HT-29 (cell line): ENCODE measurements at regions not wholly inside any gene's neighbourhood (a gene's known extent, or its start where the extent isn't known, plus 50 kb on each side); places are given as distances from the start of the nearest gene placed in this dataset.
A peak's percentile ranks its signal among the peaks of the same experiment; 100 is the strongest.
"Not testable (repeated sequence)": the region's sequence is repeated elsewhere in the genome, so short reads cannot be mapped to it uniquely, and the experiment has no call there.

Experiments
- DNase-seq: peaks from one replicate; pipeline ENCODE4 v3.0.0-alpha.2; 2015; ENCODE audit warnings: low spot score

DNA sequence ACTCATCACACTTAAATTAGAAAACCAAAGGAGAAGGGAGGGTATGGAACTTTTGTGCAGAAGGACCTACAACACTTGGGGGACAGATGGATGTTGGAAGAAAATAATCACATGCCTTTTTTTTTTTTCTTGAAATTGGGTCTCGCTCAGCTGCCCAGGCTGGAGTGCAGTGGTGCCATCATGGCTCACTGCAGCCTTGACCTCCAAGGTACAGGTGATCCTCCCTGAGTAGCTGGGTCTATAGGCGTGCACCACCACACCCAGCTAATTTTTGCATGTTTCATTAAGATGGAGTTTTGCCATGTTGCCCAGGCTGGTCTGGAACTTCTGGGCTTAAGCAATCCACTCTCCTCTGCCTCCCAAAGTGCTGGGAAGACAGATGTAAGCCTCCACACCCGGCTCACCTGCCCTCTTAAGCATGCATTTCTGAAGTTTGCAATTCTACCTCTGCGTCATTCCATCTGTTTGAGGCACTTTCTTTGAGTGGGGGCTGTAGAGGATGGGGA is 370.8 kb upstream of the JARID2 start:
- DNase-seq: no peak

DNA sequence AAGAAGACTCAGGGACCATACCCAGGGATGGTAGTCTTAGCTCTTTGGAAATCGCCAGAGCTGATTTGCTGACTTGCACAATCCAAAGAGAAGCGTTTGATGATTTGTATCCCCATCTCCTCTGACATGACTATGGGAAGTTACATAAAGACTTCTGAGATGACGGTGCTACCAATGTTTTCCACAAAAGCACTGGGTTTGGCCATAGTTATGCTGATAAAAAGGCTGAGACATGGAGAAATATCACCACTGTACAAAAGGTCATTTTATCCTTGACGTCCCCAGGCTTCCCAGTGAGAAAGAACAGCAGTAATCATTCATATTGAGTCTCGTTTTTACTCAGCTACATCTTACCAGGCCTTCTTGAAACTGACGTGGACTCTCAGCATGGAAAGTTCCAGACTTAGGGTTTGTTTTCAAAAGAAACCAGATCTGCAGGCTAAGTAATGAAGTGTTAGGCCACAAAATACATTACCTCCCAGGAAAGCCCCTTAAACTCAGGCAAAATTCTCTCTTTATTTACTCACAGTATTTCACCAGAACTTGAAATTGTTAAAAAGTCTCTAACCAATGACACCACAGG is 370.3 kb upstream of the JARID2 start:
- no peak for DNase-seq

DNA sequence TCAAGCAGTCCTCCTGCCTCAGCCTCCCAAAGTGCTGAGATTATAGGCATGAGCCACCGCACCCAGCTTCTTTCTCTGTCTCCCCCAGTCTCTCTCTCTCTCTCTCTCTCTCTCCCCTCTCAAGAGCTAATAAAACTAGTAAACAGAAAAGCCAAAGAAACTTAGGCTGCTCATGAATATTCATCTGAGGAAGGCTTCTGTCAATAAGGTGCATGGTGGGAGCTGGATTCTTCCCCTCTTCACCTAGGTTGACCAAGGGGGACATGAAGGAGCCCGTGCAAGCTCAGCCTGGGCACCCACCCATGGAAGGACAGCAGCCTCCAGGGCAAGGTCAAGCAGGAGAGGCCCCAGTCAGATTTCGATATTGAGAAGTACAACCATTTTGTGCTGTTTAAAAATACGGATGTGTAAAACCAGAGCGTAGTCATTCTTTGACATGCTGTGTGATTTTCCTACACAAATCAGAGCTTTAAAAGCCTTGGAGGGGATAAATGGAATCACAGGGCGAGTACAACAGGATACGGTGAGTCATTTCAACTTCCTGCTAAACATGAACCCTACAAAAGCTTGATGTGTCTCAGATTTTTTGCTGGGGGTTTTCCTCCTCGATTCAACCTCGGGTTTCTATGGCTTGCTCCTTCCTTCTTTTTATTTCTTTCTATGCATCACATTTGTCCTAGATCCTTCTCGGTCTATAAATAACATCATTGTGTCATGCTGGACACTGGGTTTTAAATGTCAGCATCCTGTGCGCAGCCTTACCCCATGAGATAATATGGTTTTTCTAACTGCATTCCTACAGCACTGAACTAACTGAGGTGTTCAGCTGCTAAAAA is 368.9 kb upstream of the JARID2 start:
- DNase-seq: no peak

DNA sequence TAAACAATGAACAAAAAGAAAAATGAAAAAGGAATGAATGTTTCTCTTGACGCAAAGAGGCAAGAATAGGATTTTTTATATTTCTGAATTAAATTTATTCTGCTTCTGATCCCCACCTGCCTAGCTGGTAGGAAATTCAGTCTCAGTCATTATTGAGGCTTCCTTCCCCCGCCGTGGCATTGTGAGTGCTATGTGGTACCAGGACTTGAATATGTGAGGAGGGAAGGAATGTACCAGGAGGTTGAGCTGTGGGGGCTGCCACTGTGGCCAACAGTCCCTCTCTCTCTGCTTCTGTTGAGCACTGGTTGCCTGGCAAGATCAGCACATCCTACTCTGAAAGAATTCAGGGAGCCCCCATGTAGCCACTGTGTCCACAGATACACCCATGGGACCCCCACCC is 368.1 kb upstream of the JARID2 start:
- DNase-seq: no peak

DNA sequence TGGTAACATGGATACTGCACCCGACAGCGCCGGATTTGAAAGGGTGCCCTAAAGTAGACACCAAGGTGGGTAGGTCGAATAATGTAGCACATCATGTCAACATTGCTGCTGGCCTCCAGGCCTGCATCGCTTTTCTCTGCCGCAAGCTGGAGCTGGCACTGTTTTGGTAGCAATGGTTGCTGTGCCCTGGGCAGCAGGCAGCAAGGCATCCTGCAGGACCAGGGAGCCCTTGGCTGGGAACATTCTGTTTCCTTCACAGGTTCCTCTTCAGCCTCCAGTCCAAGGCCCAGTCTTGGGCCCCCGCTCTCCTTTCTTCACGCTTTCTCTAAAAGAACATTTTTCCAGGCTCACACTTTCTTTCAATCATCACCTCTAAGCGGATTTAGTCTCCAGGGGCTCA is 365.8 kb upstream of the JARID2 start:
- no peak for DNase-seq

DNA sequence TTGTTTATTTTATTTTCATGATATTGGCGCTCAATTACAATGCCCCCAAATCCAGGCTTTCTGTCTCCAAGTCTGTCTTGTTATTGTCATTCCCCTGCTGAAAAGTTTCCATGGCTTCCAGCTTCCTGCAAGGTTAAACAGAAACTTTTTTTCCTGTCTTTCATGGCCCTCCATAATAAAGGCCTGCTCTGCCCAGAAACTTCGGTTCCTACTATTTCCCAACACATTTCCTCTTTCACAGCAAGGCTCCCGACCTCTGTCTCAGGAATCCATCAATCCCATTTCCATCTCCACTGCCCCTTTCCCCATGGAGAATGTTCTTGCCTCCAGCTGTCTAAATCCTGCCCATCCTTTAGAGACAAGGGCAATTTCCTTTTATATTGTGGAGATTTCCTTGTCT is 365.2 kb upstream of the JARID2 start:
- no peak for DNase-seq

DNA sequence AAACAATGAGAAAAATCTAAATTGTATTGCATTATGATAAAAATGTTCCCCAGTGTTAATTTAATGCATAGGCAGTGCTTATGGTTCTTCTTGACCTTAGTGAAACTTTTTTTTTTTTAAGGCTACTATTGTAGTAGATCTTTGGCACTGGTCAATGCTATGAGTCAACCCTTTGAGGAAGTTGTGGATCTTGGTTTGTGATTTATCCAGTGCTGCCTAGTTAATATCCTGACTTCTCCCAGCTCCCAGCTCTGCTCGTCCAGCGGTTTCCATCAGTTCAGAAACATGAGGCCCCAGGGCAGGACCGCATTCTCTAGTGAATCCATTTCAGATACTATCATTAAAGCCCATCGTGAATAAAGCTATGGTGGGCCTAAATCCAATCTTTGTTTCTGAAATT is 364.5 kb upstream of the JARID2 start:
- DNase-seq: no peak

DNA sequence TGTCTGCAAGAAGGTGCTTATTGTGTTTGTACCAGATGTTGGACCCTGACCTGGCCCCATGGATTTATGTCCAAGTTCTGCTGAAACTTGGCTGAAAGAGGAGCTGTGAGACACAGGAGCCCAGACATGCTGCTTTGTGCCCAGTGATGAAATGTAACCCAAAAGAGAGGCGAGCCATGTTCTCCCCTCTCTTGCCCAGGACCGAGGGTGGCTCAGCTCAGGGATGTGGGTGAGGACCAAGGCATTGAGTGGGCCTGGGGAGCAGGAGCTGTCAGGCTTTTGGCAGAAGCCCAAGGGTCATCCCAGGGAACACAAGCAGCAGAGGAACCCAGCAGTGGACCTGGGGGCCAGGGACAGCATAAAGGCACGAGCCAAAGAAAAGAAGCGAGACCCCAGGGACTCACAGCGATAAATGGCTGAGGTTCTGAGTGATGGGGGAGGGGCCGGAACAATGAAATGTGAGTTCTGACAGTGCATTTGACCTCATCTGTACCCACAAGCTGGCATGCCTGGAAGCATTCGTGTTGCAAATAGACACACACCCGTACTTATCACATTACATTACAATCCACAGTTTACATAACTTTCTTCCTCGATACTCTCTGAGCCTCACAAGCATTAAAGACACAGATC is 363.4 kb upstream of the JARID2 start:
- no peak for DNase-seq

DNA sequence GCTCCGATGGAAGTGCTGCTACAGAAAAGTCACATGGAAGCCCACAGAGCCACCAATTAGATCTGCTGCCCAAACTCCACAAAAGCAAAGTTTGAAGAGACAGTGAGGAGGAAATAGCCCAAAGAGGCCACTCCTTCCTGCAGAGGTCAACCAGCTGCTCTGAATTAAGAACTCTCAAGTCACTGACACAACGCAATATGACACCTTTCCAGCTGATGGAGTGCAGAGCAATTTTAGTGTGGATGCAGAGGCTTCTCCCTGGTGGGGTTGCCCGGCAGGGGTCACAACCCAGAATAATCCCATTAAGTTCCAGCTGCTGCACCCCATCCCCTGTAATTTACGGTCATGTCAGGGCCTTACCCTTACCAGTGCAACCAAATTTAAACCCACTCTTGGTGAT is 361.9 kb upstream of the JARID2 start:
- no peak for DNase-seq

DNA sequence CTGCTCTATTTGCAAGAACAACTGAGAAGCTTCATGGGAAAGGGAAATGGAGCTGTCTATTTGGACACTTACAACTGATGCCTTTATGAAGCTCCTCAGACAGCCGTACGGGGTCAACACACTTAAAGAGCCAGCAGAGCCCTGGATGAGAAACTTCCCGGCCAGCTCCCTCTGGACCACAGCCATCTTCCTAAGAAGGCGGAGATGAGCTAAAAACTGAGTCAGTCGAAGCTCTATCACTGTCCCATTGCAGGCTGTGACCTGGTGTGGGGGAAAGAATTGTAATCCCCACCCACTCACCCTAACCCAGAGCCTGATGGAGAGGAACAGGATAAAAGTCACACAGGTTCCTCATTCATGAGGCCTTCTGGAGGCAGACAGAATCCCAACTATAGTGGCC is 360.4 kb upstream of the JARID2 start:
- no peak for DNase-seq

DNA sequence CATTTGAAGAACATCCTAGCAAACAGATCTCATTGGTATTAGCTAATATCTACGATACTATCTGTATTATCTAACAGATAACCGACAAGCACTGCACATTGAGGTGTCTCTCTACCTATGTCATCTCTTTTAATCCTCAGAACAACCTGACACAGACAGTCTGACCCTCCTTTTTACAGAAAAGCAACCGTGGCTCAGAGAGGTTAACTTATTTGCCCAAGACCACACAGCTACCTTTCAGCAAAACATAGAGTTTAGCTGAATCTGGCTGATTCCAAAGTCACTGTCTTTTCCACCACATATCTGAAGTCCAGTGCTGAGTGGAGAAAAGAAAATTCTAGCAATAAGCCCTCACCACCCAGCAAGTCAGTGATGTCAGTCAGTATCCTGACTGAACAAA is 358.7 kb upstream of the JARID2 start:
- DNase-seq: no peak

DNA sequence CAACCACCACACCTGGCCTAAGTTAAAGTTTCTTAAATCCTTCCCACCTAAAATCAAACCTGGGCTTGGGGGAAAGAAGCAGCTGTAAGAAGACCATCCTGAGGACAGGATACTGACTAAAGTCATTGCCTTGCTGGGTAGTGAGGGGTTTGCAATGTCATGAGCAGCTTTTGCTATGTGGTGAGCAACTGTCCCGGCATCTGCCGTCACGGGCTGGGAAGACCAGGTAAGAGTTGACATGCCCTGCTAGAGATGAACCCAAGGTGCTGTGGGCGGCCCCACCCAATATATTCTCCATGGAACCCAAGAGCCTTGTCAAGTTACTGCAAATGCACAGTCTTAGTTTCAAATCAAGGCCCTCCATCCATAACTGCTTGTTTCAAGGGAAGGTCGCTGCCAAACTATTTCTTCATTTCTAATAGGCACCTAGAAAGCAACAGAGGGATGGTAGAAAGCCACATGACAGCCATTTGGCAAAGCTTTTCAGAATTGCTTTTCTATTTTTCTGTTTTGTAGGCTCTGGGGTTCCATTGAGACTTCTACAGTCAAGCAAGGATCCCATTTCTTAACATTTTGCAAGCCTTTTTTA is 357.8 kb upstream of the JARID2 start:
- DNase-seq: no peak

DNA sequence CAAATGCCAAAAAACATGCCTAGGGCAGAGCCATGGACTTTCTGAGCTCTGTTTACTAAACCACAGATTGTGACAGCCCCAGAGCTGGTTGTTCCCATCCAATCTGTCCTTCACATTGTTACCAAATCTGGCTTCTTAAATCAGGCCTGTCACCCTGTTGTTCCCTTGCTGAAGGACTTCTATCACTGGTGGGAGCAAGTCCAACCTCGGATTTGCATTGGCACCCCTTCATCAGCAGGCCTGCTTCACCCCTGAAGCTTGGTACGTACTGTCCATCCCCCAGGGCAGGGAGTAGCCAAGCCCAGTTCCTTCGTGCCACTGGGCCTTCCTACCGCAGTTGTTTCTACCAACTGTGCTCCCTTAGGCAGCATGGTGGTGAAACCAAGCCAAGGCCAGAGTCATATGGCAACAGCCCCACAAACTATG is 357.3 kb upstream of the JARID2 start:
- DNase-seq: no peak

DNA sequence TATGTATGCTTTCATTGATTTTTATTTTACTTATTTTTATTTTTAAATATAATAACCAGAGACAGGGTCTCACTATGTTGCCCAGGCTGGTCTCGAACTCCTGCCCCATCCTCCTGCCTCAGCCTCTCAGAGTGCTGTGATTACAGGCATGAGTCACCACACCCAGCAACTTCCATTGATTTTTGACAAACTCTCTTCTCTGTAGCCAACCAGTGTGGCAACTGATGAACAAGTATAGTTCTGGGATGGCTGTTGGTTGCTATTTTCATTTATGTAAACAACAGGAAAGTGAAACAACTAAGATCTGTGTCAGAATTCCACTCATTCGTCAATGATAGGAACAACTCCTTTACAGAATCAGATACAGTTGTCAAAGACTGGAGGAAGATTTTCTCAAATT is 356.7 kb upstream of the JARID2 start:
- peak; percentile 11 for DNase-seq

DNA sequence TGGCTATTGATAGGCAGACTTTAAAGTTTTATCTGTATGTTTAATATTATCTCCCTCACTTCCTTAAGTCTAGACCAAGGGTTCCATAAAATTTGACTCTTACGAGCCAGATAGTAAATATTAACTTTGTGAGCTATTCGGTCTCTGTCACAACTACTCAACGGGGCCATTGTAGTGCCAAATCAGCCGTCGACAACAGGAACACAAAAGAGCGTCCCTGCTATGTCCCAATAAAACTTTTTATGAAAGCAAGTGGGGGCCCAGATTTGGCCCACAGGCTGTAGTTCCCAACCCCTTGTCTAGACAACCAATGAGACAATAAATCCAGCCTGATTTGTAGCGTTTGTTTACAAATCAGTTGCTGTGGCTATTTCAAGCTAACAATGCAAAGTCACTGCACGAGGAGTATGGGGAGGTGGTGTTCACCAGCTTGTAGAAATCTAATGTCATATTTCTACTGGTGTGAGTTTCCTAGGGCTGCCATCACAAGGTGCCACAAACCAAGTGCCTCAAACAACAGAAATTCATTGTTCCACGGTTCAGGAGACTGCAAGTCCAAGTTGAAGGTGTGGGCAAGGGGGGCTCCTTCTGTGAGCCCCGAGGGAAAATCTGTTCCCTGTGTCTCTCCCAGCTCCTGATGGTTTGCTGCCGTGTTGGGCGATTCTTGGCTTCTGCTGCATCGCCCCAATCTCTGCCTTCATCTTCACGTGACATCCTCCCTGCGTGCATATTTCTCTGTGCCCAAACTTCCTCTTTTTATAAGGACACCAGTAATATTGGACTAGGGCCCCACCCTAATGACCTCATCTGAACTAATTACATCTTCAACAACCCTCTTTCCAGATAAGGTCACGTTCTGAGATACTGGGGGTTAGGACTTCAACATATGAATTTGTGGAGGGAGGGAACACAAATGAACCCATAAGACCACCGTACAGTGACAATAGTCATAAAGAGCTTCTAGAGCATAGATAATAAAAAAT is 356.0 kb upstream of the JARID2 start:
- DNase-seq: peak; percentile 4

DNA sequence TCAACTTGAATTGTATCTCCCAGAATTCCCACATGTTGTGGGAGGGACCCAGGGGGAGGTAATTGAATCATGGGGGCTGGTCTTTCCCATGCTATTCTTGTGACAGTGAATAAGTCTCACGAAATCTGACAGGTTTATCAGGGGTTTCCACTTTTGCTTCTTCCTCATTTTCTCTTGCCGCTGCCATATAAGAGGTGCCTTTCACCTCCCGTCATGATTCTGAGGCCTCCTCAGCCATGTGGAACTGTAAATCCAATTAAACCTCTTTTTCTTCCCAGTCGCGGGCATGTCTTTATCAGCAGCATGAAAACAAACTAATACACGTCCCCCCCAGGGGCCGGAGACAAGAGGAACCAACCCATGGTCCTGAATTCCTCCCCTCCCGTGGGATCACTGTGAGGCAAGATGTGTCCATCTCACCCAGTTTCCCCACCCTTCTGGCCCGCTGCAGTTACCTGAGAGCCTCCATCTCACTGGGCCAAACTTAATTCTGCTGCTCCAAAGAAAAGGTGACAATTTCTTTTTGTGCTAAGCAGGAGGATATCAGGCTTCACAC is 354.0 kb upstream of the JARID2 start:
- not testable (repeated sequence) for DNase-seq

DNA sequence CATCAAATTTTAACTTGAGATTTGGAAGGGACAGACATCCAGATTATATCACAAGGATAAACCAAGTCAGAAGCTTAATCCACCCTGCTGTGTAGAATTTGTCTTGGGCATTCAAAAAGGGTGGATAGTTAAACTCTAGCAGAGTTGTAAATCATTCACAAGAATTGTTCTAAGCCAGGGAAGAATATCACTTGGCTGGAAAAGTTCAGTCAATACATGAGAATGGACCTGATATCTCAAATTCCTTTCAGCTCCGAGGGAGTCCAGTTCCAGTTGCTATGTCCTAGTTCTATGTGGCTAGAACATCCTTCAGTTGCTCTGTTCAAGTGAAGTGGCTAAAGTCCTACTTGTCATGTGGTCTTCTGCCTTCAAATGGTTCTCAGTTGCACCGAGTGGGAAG is 351.8 kb upstream of the JARID2 start:
- DNase-seq: no peak

DNA sequence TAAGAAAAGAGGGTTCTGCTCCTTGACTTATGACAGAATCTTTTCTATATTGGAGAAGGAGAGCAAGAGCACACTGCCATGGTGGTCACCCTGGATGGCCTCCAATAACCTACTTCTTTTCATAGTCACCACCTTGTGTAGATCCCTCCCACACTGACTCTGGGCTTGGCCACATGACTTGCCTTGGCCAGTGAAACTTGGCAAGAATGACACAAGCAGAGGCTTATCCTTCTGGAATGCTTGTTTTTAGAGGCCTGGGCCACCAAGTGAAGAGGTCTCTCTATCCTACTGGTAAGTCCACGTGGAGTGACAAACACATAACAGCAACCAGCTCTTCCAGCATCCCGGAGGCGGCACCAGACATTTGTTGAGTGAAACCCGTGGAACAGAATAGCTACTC is 349.4 kb upstream of the JARID2 start:
- DNase-seq: no peak

DNA sequence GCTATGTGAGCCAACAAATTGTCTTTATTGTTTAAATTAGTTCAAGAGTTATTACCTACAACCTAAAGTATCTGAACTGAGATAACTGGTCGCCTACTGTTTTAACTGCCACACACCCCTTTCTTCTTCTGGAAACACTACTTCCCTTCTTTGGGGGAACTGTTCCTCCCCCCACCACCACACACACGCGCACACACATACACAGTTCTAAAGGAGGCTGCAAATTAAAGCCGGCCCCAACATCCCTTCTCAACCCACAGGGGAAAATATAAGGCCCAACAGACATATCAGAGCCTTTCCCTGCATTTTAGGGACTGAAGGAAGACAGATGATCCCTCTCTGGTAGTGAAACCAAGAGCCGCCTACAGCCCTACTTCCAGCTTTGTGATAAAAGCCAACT is 348.0 kb upstream of the JARID2 start:
- no peak for DNase-seq

DNA sequence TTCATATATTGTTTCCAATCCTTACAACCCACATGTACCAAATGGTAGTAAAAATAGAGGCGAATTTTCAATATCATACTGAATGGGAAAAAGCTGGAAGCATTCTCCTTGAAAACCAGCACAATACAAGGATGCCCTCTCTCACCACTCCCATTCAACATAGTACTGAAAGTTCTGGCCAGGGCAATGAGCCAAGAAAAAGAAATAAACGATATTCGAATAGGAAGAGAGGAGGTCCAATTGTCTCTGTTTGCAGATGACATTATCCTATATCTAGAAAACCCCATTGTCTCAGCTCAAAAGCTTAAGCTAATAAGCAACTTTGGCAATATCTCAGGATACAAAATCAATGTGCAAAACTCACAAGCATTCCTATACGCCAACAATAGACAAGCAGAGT is 346.4 kb upstream of the JARID2 start:
- not testable (repeated sequence) for DNase-seq

DNA sequence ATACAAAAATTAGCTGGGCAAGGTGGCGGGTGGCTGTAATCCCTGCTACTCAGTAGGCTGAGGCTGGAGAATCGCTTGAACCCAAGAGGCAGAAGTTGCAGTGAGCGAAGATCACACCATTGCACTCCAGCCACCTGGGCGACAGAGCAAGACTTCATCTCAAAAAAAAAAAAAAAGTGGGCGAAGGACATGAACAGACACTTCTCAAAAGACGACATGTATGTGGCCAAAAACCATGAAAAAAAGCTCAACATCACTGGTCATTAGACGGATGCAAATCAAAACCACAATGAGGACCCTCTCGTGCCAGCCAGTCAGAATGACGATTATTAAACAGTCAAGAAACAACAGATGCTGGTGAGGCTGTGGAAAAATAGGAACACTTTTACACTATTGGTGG is 344.9 kb upstream of the JARID2 start:
- no peak for DNase-seq
